HG02870 (cell line): ENCODE measurements at regions not wholly inside any gene's neighbourhood (a gene's known extent, or its start where the extent isn't known, plus 50 kb on each side); places are given as distances from the start of the nearest gene placed in this dataset.
"Not testable (repeated sequence)": the region's sequence is repeated elsewhere in the genome, so short reads cannot be mapped to it uniquely, and the experiment has no call there.

ENCODE experiments used
- ATAC-seq: cut with Tn5 transposase; IDR thresholded peaks from one replicate; pipeline ENCODE4 v1.9.1; 2021; ENCODE audit warnings: mild to moderate bottlenecking, moderate library complexity; ENCODE audit not compliant: unreplicated experiment

- ATAC-seq, result no peak
Observed at GRCh38 chr2:215833531-215834162, 179.7 kb downstream of the MREG start.

- no peak for ATAC-seq
Observed at GRCh38 chr2:215832791-215833190, 180.6 kb downstream of the MREG start.

- ATAC-seq, result peak; percentile 69
Observed at GRCh38 chr2:215831296-215831913, 181.9 kb downstream of the MREG start.

- ATAC-seq, result no peak
Observed at GRCh38 chr2:215830304-215830703, 183.0 kb downstream of the MREG start.

GRCh38 chr2:215829261-215829660 is 184.1 kb downstream of the MREG start:
- no peak for ATAC-seq

- peak; percentile 76 for ATAC-seq
Observed at GRCh38 chr2:215828528-215829184, 184.7 kb downstream of the MREG start.

GRCh38 chr2:215826838-215827441 is 186.4 kb downstream of the MREG start:
- ATAC-seq, result no peak

- ATAC-seq, result no peak
Observed at GRCh38 chr2:215826376-215826775, 187.0 kb downstream of the MREG start.

- ATAC-seq, result no peak
Observed at GRCh38 chr2:215825707-215826106, 187.6 kb downstream of the MREG start.

- ATAC-seq, result not testable (repeated sequence)
Observed at GRCh38 chr2:215821298-215821697, 192.1 kb downstream of the MREG start.

- not testable (repeated sequence) for ATAC-seq
Observed at GRCh38 chr2:215819713-215820112, 193.6 kb downstream of the MREG start.

- ATAC-seq, result no peak
Observed at GRCh38 chr2:215817046-215817445, 196.3 kb downstream of the MREG start.

GRCh38 chr2:215816424-215816823 is 196.9 kb downstream of the MREG start:
- ATAC-seq, result no peak

GRCh38 chr2:215815960-215816359 is 197.4 kb downstream of the MREG start:
- no peak for ATAC-seq

GRCh38 chr2:215812966-215813365 is 200.4 kb downstream of the MREG start:
- no peak for ATAC-seq

- peak; percentile 96 for ATAC-seq
Observed at GRCh38 chr2:215811409-215812345, 201.7 kb downstream of the MREG start.

GRCh38 chr2:215811003-215811402 is 202.3 kb downstream of the MREG start:
- ATAC-seq, result peak; percentile 25

- ATAC-seq, result no peak
Observed at GRCh38 chr2:215808996-215809395, 204.4 kb downstream of the MREG start.

GRCh38 chr2:215808194-215808593 is 205.2 kb downstream of the MREG start:
- ATAC-seq, result no peak

GRCh38 chr2:215805493-215805892 is 207.9 kb downstream of the MREG start:
- no peak for ATAC-seq

- ATAC-seq, result no peak
Observed at GRCh38 chr2:215803150-215803549, 210.2 kb downstream of the MREG start.
